GM12874 (cell line): ENCODE measurements at regions not wholly inside any gene's neighbourhood (a gene's known extent, or its start where the extent isn't known, plus 50 kb on each side); places are given as distances from the start of the nearest gene placed in this dataset.

Experiments used
- TF ChIP-seq, protein P1 (sequence below): IDR thresholded peaks from 2 replicates; pipeline ENCODE4 v1.5.1; 2011; ENCODE audit warnings: low read depth, mild to moderate bottlenecking, control low read depth, low read length, moderate library complexity; ENCODE audit not compliant: insufficient read depth

DNA sequence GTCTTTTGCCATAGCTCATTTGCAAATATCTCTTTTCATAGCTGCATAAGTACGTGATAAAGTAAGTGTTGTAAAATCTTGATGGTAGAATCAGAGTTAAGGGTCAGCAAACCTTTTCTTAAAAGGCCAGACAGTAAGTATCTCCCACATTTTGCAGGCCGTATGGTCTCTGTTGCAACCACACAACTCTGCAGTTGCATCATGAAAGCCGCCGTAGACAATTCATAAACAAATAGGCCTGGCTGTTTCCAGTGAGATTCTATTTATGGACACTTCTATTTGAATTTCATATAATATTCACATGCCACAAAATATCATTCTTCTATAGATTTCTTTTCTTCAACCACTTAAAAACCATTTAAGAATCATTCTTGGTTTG lies 248.5 kb downstream of the TLE3 start:
- TF ChIP-seq, protein P1, sequence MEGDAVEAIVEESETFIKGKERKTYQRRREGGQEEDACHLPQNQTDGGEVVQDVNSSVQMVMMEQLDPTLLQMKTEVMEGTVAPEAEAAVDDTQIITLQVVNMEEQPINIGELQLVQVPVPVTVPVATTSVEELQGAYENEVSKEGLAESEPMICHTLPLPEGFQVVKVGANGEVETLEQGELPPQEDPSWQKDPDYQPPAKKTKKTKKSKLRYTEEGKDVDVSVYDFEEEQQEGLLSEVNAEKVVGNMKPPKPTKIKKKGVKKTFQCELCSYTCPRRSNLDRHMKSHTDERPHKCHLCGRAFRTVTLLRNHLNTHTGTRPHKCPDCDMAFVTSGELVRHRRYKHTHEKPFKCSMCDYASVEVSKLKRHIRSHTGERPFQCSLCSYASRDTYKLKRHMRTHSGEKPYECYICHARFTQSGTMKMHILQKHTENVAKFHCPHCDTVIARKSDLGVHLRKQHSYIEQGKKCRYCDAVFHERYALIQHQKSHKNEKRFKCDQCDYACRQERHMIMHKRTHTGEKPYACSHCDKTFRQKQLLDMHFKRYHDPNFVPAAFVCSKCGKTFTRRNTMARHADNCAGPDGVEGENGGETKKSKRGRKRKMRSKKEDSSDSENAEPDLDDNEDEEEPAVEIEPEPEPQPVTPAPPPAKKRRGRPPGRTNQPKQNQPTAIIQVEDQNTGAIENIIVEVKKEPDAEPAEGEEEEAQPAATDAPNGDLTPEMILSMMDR = no peak

DNA sequence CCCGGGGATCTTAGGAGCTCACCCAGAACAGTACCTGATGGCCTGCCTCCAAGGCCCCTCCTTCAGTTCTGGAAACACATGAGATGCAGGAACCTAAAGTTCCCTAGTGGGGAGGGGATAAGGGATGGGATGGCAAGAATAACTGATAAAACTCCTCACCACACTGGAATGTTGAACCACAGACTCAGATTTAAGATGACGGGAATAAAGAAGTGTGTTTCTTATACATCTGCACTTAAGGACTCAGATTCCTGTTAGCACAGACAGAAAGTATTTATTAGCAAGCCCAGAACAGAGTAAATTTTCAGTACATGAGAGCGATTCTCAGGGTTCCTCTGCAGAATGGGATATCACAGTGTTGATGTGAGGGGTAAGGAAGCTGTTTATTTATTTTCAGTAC lies 245.2 kb downstream of the TLE3 start:
- TF ChIP-seq, protein P1 = no peak

DNA sequence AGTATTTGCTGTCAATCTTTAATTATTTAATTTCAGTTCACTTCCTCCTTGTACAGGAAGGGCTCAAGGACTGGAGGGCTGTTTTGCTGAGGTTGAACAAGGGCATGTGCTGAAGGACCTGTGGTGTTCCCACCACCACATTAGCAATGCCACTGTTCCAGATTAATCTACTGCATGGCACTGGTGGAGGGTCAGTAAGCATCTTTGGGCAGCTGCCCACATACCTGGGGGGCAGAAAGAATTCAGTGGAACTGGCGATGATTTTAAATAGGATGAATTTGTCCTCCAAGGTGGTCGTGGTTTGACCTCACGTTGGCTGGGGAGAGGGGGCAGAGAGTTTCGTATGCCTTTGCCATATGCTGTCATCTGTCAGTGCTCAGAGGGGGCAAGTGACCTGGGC lies 244.8 kb downstream of the TLE3 start:
- TF ChIP-seq, protein P1 = no peak

DNA sequence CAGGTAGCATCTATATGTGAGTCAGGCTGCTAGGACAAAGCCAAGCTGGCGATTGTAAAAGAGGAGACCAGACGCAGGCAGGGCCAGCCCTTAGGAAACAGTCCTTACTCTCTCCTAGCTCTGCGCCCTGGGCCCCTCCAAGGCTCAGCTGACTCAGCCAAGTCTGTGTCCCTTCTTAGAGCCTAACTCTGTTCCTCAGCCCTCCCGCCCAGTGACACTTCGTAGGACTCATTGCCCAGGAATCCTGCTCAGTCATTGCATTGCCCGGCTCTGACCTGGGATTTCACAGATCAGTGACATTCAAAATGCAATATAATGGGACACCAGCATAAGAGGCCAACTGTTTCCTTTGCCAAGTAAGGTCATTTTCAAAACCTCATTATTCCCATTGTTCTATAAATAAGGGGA lies 244.2 kb downstream of the TLE3 start:
- TF ChIP-seq, protein P1 = no peak

DNA sequence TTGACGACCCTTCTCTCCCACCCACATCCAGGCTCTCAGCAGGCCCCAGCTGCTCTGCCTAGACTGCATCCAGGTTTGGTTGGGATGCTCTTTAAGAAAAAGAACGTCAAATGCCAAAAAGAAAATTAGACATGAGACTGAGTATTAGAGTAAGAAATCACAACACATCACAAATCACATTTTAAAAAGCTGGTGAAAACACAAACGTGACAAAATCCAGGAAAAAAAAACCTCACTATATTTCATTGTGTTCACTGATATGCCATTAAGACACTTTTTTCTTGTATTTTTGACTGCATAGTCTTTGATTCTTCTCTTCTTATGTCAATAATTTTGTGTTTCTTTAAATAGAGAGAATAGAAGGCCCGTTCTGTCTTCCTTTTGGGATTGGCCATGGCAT lies 243.7 kb downstream of the TLE3 start:
- TF ChIP-seq, protein P1 = no peak

DNA sequence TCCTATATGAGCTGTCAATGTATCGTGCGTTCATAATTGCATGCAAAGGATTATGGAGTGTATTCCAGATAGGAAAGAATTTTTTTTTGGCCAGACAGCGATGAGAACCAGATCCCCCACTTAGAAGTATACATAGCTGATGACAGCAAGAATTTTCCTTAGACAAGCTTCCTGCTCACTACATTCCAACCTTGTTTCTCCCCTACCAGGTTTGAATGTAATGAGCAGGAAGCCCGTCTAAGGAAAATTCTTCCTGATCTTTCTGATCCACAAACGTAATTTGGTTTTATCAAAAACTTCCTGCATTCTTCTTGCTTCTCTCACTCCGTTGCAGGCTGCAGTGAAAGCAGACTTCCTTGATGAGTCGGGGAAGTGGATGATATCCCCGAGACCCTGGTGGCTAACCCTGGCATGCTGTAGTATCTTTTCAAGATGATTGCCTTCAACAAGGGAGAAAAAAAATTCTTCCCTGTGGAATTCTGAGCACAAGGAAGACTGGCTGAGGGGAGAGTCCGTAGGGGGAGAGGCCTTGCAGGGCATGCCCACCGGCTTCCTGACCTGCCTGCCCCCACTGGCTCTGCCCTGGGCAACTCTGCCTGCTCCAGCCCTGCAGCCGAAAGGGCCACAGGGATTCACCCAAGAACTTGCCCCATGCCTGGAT lies 243.1 kb downstream of the TLE3 start:
- TF ChIP-seq, protein P1 = no peak

DNA sequence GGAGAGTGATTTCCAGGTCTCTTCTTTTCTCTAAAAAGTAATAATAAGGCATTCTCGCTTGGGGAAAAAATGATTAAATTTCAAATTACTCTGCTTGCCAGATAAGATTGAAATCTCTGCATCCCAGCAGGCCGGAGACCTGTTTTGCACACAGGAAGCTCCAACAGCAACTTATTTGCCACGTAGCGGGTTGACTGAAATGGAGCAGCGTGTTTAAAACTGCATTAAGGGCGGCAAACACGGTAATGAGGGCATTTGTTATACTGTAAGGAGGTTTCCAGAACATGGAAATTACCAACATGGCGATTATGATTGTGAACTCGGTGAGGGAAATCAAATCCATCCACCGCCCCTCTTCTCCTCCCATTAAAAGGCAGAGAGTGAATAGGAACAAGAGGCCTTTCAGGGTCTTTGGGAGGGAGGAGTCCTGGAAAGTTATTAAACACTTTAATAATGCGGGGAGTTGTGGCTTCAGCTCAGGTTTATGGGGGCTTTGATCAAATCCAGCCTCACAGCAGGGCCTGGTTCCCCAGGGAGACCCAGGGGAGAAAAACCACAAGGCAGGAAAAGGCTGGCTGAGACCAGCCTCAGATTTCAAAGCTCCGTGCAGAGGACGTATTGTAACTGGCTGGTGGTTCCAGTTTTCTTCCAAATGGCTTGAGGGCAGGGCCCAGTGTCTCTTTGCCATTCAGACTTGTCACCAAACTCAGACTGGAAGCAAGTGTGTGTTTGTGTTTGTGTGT lies 242.3 kb downstream of the TLE3 start:
- TF ChIP-seq, protein P1 = no peak
